Activated naive CD4-positive, alpha-beta T cell (primary cell): ENCODE measurements at regions not wholly inside any gene's neighbourhood (a gene's known extent, or its start where the extent isn't known, plus 50 kb on each side); places are given as distances from the start of the nearest gene placed in this dataset.

Experiments used
- DNase-seq, 4 experiments: peaks; one replicate each; lab custom pipeline; 2025; lab: John Stamatoyannopoulos, UW

DNA sequence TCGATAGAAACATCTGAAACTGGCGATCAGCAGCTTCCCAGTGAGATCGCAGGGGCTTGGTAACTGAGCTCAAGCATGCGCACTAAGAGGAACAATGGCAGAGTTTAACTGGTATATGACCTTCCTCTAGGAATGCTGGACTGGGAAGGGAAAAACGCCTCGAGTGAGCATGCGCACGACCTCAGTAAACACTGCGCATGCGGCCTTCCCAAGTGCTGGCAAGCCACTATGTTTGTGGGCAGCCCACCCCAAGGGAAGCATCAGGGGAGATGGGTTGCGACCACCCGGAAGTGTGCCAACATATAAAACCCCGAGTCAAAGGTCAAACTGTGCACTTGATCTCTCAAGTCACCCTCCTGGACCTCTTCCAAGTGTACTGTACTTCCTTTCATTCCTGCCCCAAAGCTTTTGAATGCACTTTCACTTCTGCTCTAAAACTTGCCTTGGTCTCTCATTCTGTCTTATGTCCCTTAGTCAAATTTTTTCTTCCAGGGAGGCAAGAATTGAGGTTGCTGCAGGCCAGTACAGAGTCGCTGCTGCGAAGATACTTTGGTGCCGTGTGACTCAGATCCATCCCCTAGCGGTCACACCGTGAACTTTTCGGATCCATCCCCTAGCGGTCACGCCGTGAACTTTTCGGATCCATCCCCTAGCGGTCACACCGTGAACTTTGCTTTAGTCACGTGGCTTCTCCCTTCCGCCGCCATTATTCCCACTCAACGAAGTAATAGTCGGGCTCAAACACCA is 243.3 kb downstream of the FAM43A start:
- no peak for DNase-seq

DNA sequence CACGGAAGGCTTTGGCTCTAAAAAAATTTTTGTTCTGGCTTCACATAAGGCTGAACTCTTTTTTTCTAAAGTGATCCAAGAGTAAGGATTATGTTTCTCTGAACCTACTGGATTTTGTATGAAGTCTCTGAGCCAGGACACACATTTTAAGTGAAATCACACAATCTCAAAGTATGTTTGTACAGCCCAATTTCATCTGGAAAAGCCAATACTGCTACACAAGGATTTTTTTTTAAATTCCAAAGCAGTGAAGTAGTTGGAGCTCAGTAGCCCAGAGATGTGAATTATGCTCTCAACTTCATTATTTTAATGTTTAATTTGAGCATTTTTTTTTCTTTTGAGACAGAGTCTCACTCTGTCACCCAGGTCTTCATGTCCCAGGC is 243.9 kb downstream of the FAM43A start:
- DNase-seq = no peak

- DNase-seq = no peak
These were observed 244.9 kb downstream of the FAM43A start for GRCh38 chr3:194930377-194931204.

DNA sequence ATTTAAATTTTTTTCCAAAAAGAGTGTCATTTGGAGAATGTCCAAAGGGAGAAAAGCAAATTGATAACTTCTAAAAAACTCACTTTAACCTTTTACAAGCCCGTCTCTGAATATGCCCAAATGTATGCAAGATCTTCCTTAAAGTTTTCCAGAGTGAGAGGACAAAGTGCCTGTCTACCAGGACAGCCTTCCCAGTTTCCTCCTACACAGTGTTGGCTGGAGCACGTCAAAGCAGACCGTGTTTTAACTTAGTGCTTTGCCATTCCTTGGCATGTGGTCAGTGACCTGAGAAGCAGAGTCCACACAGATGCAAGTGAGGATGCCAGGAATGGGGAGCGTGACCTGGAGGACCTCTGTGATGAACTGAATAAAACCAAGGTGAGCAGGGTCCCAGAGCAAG is 245.7 kb downstream of the FAM43A start:
- DNase-seq = no peak

GRCh38 chr3:194931865-194932264 is 246.2 kb downstream of the FAM43A start:
- no peak for DNase-seq

DNA sequence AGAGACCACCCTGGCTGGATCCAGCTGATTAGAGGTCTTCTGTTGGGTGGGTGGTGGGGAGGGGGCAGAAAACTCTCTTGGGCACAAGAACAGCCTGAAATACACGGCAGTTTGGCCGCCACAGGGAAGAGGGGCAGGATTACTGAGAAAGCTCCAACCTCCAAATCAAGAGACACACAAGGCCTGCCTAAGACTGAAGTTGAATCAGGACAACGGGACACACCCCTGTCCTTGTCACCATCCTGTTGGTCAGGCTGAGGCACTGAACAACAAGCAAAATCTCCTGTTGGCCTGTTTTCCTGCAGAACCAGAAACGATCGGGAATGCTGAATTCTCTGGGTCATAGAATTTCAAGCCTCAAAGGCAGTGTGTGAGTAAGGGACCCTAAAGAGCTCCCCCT is 247.8 kb downstream of the FAM43A start:
- no peak for DNase-seq

DNA sequence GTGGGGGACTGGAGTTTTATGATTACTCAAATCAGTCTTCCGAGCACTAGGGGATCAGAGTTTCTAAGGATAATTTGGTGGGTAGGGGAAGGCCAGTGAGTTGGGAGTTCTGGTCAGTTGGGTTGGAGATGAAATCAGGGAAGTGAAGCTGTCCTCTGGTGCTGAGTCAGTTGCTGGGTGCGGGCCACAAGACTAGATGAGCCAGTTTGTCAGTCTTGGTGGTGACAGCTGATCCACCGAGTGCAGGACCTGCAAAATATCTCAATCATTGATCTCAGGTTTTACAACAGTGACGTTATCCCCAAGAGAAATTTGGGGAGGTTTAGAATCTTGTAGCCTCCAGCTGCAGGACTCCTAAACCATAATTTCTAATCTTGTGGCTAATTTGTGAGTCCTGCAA is 249.4 kb downstream of the FAM43A start:
- DNase-seq = no peak

DNA sequence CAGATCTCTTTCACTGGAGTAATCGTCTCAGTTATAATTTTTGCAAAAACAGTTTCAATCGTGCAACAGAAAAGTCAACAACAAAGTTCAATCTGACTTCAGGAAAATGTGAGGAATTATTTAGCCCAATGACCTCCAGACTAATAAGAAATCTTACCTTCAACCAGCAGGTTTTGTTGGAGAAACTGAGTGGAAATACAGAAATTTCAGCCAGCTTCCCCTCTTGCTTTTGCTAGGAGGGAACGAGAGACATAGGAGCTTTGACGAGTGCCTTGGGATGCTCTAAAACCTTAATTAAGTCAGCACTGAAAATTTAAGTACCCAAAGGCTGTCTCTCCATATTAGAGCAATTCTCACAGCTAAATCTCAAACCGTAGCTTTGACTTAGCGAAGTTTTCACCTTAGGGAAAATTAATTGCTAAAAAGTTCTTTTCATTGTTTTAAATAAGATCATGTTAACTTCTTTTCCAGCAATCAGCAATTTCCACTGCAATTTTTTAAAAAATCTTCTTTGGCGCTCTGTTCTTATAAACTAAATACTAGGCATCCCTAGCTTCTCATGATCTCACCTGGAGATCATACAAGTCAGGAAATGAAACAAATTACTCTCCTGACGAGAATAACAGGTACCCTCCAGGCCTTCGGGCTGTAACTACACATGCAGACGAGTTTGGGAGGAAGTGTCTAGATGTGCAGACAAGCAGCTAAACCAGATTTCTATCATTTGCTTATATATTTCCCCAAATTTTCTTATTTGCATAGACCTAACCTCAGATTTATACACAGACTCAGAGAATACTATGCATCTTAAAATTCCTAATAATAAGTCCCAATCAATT is 250.2 kb downstream of the FAM43A start:
- no peak for DNase-seq

- no peak for DNase-seq
These were observed 251.0 kb downstream of the FAM43A start for GRCh38 chr3:194936659-194937058.

DNA sequence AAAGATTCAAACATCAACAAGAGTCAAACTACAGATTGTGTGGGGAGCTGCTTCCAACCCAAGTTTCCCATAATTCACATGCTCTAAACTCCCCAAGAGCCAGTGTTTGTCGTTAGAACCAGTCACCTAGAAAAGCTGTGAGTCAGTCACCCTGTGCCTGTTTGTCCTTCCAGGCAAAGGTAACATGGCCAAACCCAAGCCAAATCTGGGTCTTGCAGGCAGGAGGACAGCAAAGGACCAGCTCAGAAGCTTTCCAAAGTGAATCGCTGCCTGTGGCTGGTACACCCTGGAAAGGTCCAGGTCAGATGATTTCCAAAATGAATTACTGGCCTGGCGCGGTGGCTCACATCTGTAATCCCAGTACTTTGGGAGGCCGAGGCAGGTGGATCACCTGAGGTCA is 251.5 kb downstream of the FAM43A start:
- no peak for DNase-seq

DNA sequence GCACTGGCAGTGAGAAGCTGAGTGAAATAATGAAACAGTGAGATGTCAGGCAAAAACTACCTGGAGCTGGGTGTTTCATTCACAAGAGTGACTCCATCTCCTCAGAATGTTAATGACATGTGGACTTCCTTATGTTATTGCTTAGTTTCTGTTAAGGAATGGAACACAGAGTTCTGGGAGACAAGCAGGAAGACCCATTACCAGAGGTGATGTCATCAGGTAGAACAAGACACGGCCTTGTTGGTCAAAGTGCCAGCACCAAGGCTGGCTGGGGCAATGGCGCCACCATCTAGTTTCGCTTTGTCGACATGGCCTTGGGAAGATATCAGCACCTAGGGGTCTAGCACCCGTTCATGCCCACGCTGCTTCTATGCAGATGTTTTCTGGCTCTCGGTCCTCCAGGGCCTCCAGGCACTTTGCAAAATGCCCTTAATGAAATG is 252.2 kb downstream of the FAM43A start:
- DNase-seq = no peak

DNA sequence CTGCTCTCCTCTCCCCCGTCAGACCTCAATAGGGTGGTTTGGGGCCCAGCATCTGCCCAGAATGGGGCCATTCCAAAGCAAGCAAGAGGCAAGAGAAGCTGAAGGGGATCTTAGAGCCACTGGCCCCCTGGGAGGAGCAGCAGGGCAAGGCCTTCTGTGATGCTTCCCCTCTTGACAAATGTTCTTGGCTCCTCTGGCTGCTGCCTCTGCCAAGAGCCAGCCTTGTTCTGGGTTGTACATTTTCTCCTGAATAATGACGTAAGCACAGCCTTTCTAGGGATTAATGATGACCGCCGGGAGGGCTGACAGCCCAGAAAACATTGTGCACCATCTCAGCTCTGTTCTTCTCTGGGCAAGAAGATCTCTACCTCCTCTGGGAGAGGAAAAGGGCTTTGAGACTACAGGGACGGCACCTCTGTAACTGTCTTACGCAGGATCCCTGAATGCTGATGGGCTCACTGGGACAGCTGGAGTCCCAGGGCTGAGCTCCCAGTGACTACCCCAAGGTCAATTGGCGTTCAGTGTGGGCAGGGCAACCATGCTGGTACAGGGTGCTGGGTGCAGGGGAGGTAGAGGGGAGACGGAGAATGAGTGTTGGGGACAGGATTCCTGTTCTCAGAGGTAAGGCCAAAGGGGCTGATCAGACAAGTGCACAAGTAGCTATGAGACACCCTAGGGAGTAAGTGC is 253.3 kb downstream of the FAM43A start:
- DNase-seq = no peak

DNA sequence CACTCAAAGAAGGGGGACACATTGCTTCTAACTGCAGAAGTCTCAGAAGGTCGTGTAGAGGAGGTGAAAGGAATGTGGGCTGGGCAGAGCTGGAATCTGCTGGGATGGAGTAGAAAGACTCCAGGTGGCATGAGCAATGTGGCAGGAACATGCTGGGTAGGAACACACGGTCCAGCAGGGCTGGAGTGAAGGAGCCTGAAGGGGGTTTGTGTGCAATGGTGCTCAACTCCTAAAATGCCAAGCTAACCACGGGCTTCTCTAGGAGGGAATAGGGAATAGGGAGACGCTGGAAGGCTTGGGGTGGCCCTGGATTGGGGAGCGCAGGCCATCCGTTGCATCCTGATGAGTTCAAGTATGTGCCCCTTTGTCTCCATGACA is 253.8 kb downstream of the FAM43A start:
- DNase-seq = no peak

DNA sequence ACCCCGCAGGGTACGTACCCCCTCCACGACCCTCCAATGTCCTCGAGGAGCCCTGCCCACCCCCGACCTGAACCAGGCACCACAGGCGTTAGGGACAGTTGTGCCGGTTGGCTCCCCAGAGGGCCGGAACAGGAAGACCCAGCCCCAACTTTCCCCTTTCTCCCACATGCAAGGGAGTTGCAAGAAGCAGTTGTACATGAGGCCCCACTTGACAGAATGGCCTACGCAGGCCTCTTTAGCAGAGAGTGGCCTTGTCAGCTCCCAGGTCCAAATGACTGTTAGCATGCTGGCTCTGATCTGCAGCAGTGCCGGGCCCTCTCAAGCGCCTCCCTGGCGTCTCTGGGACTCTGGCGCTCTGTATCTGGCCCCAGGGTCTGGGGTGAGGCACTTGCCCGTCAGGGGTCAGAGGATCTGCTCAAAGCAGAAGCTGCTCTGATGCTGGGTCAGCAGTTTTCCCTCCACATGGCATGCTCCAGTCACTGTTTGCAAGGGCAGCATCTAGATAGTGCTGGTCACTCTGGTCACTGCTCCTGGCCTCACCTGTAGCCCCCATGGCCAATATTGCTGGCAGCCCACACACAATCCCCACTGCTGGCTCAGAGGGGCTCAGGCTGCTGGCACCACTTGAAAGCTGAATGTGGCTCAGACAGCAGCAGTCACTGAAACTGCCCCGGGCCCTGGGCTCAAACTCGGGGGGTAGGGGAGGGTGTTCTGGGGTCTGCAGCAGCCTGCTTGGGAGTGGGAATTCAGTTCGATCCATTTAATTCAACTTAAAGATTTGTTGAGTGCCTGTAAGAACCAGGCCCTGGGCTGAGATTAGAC is 254.5 kb downstream of the FAM43A start:
- no peak for DNase-seq

- DNase-seq = no peak
These were observed 255.8 kb downstream of the FAM43A start for GRCh38 chr3:194941360-194941955.

GRCh38 chr3:194941956-194942511 is 256.4 kb downstream of the FAM43A start:
- DNase-seq = no peak

- no peak for DNase-seq
These were observed 258.8 kb downstream of the FAM43A start for GRCh38 chr3:194944526-194944925.

DNA sequence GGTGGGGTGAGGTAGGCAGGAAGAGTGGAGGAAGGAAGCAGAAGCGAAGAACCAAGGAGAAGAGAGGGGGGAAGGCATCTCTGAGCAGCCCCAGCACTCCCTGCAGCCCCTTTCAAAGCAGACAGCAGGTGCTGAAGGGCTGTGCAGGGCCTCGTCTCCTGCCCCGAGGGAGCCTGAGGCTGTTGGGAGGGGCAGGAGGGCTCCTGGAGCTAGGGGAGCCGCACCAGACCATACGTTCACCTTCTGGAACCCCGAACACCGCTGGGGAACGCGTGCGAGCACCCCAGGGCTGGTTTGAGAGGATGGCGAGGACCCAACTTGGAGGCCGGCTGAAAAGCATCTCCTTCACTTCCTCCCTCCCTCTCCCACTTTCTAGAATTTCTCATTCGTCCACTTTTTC is 259.8 kb downstream of the FAM43A start:
- no peak for DNase-seq

GRCh38 chr3:194946091-194946490 is 260.4 kb downstream of the FAM43A start:
- DNase-seq = no peak

- DNase-seq = no peak
These were observed 263.9 kb downstream of the FAM43A start for GRCh38 chr3:194949592-194949991.
